B cell (primary cell): ENCODE measurements at regions not wholly inside any gene's neighbourhood (a gene's known extent, or its start where the extent isn't known, plus 50 kb on each side); places are given as distances from the start of the nearest gene placed in this dataset.

Experiments
- ATAC-seq: fragments of 200-7000 bp; cut with Tn5 transposase; one replicate; pipeline ENCODE4 v1.10.0; 2021; ENCODE audit warnings: low read depth, mild to moderate bottlenecking, moderate number of reproducible peaks, moderate library complexity
- CTCF ChIA-PET: fragments of 350-600 bp; sonication (Branson Sonifier 250); formaldehyde crosslinking; loops from one replicate; lab custom pipeline; 2021; ENCODE audit warnings: antibody characterized with exemption, inconsistent platforms; lab: Charles Lee
- POLR2A ChIA-PET: fragments of 350-600 bp; sonication (Branson Sonifier 250); formaldehyde crosslinking; loops from one replicate; lab custom pipeline; 2021; ENCODE audit warnings: antibody characterized with exemption; lab: Charles Lee
- DNase-seq: peaks from one replicate; pipeline ENCODE4 v3.0.0; 2013
- H2AFZ ChIP-seq: 2 replicates; pipeline ENCODE4 v1.6.1; 2012; ENCODE audit warnings: mild to moderate bottlenecking, low read depth, low read length; ENCODE audit not compliant: insufficient read depth, poor library complexity, severe bottlenecking
- H3K27ac ChIP-seq, 2 donors: 1 replicate in 1 of 2; 2 replicates in 1 of 2; pipeline ENCODE4 v1.5.1; 2012 to 2013; ENCODE audit warnings: low read length in 2 of 2, mild to moderate bottlenecking in 2 of 2, moderate library complexity in 1 of 2
- H3K27me3 ChIP-seq, 4 experiments: fragments of 200-600 bp in 1 of 4; sonication (generic) in 1 of 4; replicated peaks in 1 of 4; 1 replicate in 2 of 4; 2 replicates in 2 of 4; pipeline versions ENCODE4 v1.6.1 to v1.7.0; 2013 to 2016; ENCODE audit warnings: low read length in 3 of 4, mild to moderate bottlenecking in 2 of 4, mixed read lengths in 1 of 4, moderate library complexity in 1 of 4; ENCODE audit not compliant: insufficient read depth in 4 of 4, control insufficient read depth in 3 of 4; ENCODE audit errors: control extremely low read depth in 1 of 4
- H3K36me3 ChIP-seq, 2 experiments: replicated peaks in 1 of 2; 1 replicate in 1 of 2; 2 replicates in 1 of 2; pipeline versions ENCODE4 v1.6.1 to v1.7.1; 2013; ENCODE audit warnings: low read length in 1 of 2; ENCODE audit not compliant: insufficient read depth in 2 of 2, control insufficient read depth in 1 of 2; ENCODE audit errors: control extremely low read depth in 1 of 2, extremely low read depth in 1 of 2
- H3K4me1 ChIP-seq, 2 donors: fragments of 200-600 bp in 1 of 2; sonication (generic) in 1 of 2; 1 replicate in 1 of 2; 2 replicates in 1 of 2; pipeline versions ENCODE4 v1.5.1 to v1.6.1; 2013 to 2017; ENCODE audit warnings: low read length in 2 of 2; ENCODE audit not compliant: control insufficient read depth in 2 of 2, insufficient read depth in 2 of 2
- H3K4me2 ChIP-seq: replicated peaks from 2 replicates; pipeline ENCODE3; 2012; ENCODE audit warnings: mild to moderate bottlenecking, low read depth, low read length; ENCODE audit not compliant: poor library complexity, severe bottlenecking
- H3K4me3 ChIP-seq, 5 experiments: fragments of 200-600 bp in 1 of 5; sonication (generic) in 1 of 5; 1 replicate in 3 of 5; 2 replicates in 2 of 5; pipeline versions ENCODE4 v1.5.1 to v1.7.0; 2011 to 2016; ENCODE audit warnings: low read length in 4 of 5, mild to moderate bottlenecking in 4 of 5, low read depth in 2 of 5, control low read depth in 1 of 5, moderate library complexity in 1 of 5; ENCODE audit not compliant: insufficient read depth in 1 of 5; ENCODE audit errors: control extremely low read depth in 1 of 5, extremely low read depth in 1 of 5
- H3K79me2 ChIP-seq: fragments of 200-600 bp; sonication (generic); one replicate; pipeline ENCODE4 v1.6.0; 2016; ENCODE audit warnings: low read length; ENCODE audit not compliant: control insufficient read depth, insufficient read depth
- H3K9ac ChIP-seq: fragments of 200-600 bp; sonication (generic); 2 replicates; pipeline ENCODE4 v1.6.1; 2017; ENCODE audit warnings: mild to moderate bottlenecking, low read length, moderate library complexity
- H3K9me3 ChIP-seq, 3 donors: one replicate each; pipeline versions ENCODE4 v1.6.1 to v1.7.1; 2013; ENCODE audit warnings: low read length in 2 of 3; ENCODE audit not compliant: control insufficient read depth in 2 of 3, insufficient read depth in 1 of 3; ENCODE audit errors: control extremely low read depth in 1 of 3
- H4K20me1 ChIP-seq: 2 replicates; pipeline ENCODE4 v1.6.0; 2012; ENCODE audit warnings: mild to moderate bottlenecking, low read length; ENCODE audit not compliant: insufficient read depth, control insufficient read depth, poor library complexity, severe bottlenecking
- H3K27ac Mint-ChIP-seq: one replicate; pipeline ENCODE4 v1.8.0; 2021; ENCODE audit warnings: mixed read lengths
- H3K27me3 Mint-ChIP-seq: one replicate; pipeline ENCODE4 v1.8.0; 2021; ENCODE audit warnings: mixed read lengths
- H3K4me1 Mint-ChIP-seq: one replicate; pipeline ENCODE4 v1.8.0; 2021; ENCODE audit warnings: mixed read lengths
- H3K4me3 Mint-ChIP-seq: one replicate; pipeline ENCODE4 v1.8.0; 2021; ENCODE audit warnings: mixed read lengths
- H3K9me3 Mint-ChIP-seq: one replicate; pipeline ENCODE4 v1.8.0; 2022; ENCODE audit warnings: mixed read lengths; ENCODE audit not compliant: insufficient read depth
- CTCF ChIP-seq: fragments of 200-600 bp; IDR thresholded peaks from one replicate; pipeline ENCODE4 v1.8.0; 2022; ENCODE audit warnings: antibody characterized with exemption, mild to moderate bottlenecking
- EZH2 ChIP-seq: IDR thresholded peaks from 2 replicates; pipeline ENCODE4 v1.6.1; 2012; ENCODE audit warnings: borderline replicate concordance, low read depth, mild to moderate bottlenecking, moderate library complexity, low read length; ENCODE audit not compliant: insufficient read depth, poor library complexity, severe bottlenecking
- WGBS: methylation state at CpG from one replicate; pipeline ENCODE4 v1.1.5; 2013; ENCODE audit warnings: missing lambda C conversion rate; ENCODE audit not compliant: insufficient coverage; 5-methylcytosine and 5-hydroxymethylcytosine counted together
- intact Hi-C: fragments of 100-400 bp; cut with micrococcal nuclease; formaldehyde crosslinking; loops from one replicate; pipeline ENCODE4 v1.10.0; 2022

GRCh38 chr10:131494451-131494850, 182.9 kb upstream of the TCERG1L start:
- no peak overlapping the region for H3K4me3 Mint-ChIP-seq
- POLR2A ChIA-PET: no interaction called here
- no peaks in the 10 kb centered on the region for H3K4me1 Mint-ChIP-seq

GRCh38 chr10:131495224-131495623, 183.7 kb upstream of the TCERG1L start:
- Histone ChIP-seq H3K27ac (no peak overlapping the region), H3K4me3 (no peak overlapping the region), H3K4me2 (no peak overlapping the region), H4K20me1 (no peaks in the 10 kb centered on the region), H2AFZ (no peak overlapping the region), H3K36me3 (no peaks in the 10 kb centered on the region), H3K27me3 (no peaks in the 10 kb centered on the region), H3K9ac (no peak overlapping the region), H3K9me3 (peaks cover 0 to 23% (median 0%) of the 10 kb centered on the region in 3 donors), H3K79me2 (no peaks in the 10 kb centered on the region), H3K4me1 (no peaks in the 10 kb centered on the region)
- ChIA-PET CTCF (no interaction called here), POLR2A (no interaction called here)
- Mint-ChIP-seq H3K4me1 (no peaks in the 10 kb centered on the region), H3K4me3 (no peak overlapping the region), H3K27me3 (no peaks in the 10 kb centered on the region), H3K27ac (no peak overlapping the region), H3K9me3 (no peaks in the 10 kb centered on the region)
- intact Hi-C loops: no loop called here
- WGBS: 74% methylated on average over 3 of the region's 4 CpGs
- TF ChIP-seq EZH2 (no peak), CTCF (no peak)
- no peak for ATAC-seq
- no peak for DNase-seq

More at GRCh38 chr10:131494451-131494850, 182.9 kb upstream of the TCERG1L start:
- Mint-ChIP-seq H3K9me3 (no peaks in the 10 kb centered on the region), H3K27me3 (no peaks in the 10 kb centered on the region), H3K27ac (no peak overlapping the region)
- Histone ChIP-seq H3K36me3 (no peaks in the 10 kb centered on the region), H3K9me3 (peaks cover 0 to 20% (median 0%) of the 10 kb centered on the region in 3 donors), H3K4me2 (no peak overlapping the region), H4K20me1 (no peaks in the 10 kb centered on the region), H2AFZ (no peak overlapping the region), H3K27me3 (no peaks in the 10 kb centered on the region), H3K4me1 (no peaks in the 10 kb centered on the region), H3K4me3 (no peak overlapping the region), H3K9ac (no peak overlapping the region), H3K27ac (no peak overlapping the region), H3K79me2 (no peaks in the 10 kb centered on the region)
- ATAC-seq: no peak
- no peak for DNase-seq
- intact Hi-C loops: no loop called here
- TF ChIP-seq CTCF (no peak), EZH2 (no peak)
- WGBS: 87% methylated on average over 5 of the region's 5 CpGs
- CTCF ChIA-PET: no interaction called here
